ENCODE measurements at regions not wholly inside any gene's neighbourhood (a gene's known extent, or its start where the extent isn't known, plus 50 kb on each side); places are given as distances from the start of the nearest gene placed in this dataset.

- no peak for TF ChIP-seq POLR2A (IDR thresholded peaks at IDR 0.05)
- no peak for TF ChIP-seq CTCF (IDR thresholded peaks at IDR 0.05)
- TF ChIP-seq POLR2AphosphoS5 (IDR thresholded peaks at IDR 0.05), result no peak
- TF ChIP-seq EP300 (IDR thresholded peaks at IDR 0.05), result no peak
Observed at GRCh38 chr9:90060256-90060655, 455.4 kb downstream of the GADD45G start.

Measured in gastroesophageal sphincter (tissue), 3 donors.